ENCODE measurements at regions not wholly inside any gene's neighbourhood (a gene's known extent, or its start where the extent isn't known, plus 50 kb on each side); places are given as distances from the start of the nearest gene placed in this dataset.

- DNase-seq (ENCODE audit: extremely low read depth, low read depth) = peak; percentile 39
- no peak overlapping the region for H3K4me3 ChIP-seq (replicated peaks; ENCODE audit: low read depth, low read length)
- TF ChIP-seq CTCF (IDR thresholded peaks at IDR 0.05; ENCODE audit: low read depth, low read length, missing control alignments) = no peak
Observed at GRCh38 chr7:16233517-16233916, 187.8 kb downstream of the CRPPA start.

DNA sequence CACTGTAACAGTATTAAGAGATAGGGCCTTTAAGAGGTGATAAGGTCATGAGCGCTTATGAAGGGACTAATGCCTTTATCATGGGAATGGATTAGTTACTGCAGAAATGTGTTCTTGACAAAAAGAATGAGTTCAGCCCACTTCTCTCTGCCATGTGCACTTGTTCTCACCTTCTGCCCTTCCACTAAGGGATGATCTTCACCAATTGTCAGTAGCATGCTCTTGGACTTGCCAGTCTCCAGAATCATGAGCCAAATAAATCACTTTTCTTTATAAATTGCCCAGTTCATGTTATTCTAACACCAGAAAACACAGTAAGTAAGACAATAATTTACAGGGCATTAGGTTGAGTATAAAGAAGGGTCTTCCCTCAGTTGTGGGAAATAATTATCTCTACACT, 189.1 kb downstream of the CRPPA start:
- H3K4me3 ChIP-seq (replicated peaks; ENCODE audit: low read depth, low read length) = no peak overlapping the region
- DNase-seq (ENCODE audit: extremely low read depth, low read depth) = no peak
- TF ChIP-seq CTCF (IDR thresholded peaks at IDR 0.05; ENCODE audit: low read depth, low read length, missing control alignments) = no peak

- no peak for TF ChIP-seq CTCF (IDR thresholded peaks at IDR 0.05; ENCODE audit: low read depth, low read length, missing control alignments)
- no peak overlapping the region for H3K4me3 ChIP-seq (replicated peaks; ENCODE audit: low read depth, low read length)
- DNase-seq (ENCODE audit: extremely low read depth, low read depth) = no peak
Observed at GRCh38 chr7:16223963-16224707, 197.2 kb downstream of the CRPPA start.

DNA sequence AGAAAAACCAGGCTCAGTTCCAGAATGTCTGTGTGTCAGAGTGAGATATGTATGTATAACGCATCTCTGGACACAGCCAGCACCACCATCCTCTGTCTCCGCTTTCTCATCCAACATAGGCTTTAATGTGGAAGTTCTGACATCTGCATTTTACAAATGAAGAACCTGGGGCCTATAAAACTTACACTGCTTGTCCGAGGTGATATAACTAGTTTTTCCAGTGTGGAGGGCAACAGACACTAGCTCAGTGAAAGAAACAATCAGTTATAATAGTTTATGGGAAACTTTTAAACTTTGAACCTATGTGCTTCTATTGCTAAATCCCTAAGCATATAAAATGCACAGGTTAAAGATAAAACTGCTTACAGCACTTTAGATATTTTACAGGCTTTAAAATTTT, 208.7 kb downstream of the CRPPA start:
- DNase-seq (ENCODE audit: extremely low read depth, low read depth) = no peak

GRCh38 chr7:16212032-16212431, 209.3 kb downstream of the CRPPA start:
- no peak for TF ChIP-seq CTCF (IDR thresholded peaks at IDR 0.05; ENCODE audit: low read depth, low read length, missing control alignments)
- H3K4me3 ChIP-seq (replicated peaks; ENCODE audit: low read depth, low read length) = no peak overlapping the region
- DNase-seq (ENCODE audit: extremely low read depth, low read depth) = no peak

More for the DNA sequence above, 208.7 kb downstream of the CRPPA start:
- TF ChIP-seq CTCF (IDR thresholded peaks at IDR 0.05; ENCODE audit: low read depth, low read length, missing control alignments) = no peak
- no peak overlapping the region for H3K4me3 ChIP-seq (replicated peaks; ENCODE audit: low read depth, low read length)

- DNase-seq (ENCODE audit: extremely low read depth, low read depth) = no peak
- TF ChIP-seq CTCF (IDR thresholded peaks at IDR 0.05; ENCODE audit: low read depth, low read length, missing control alignments) = no peak
- no peak overlapping the region for H3K4me3 ChIP-seq (replicated peaks; ENCODE audit: low read depth, low read length)
Observed at GRCh38 chr7:16211402-16211925, 209.9 kb downstream of the CRPPA start.

Measured in HFF-Myc (cell line).